ENCODE measurements at regions not wholly inside any gene's neighbourhood (a gene's known extent, or its start where the extent isn't known, plus 50 kb on each side); places are given as distances from the start of the nearest gene placed in this dataset.

DNA sequence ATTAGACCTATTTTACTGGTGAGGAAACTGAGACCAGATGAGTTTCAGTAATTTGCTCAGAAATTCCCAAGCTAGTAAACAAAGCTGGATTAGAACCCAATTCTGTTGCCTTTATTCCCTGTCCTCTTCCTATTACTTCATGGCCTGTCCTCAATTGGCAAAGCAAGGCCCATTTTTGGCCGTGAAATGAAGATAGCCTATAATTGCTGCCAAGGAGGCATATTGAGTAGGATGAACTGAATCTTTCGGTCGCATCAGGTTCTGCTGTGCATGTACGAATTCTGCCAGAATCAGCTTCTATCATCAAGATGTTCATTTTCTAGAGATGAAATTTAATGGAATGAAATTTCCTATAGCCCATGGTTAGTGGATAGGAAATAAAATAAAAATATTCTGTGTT lies 1485.2 kb upstream of the PIK3C3 start:
- TF ChIP-seq, protein P1, sequence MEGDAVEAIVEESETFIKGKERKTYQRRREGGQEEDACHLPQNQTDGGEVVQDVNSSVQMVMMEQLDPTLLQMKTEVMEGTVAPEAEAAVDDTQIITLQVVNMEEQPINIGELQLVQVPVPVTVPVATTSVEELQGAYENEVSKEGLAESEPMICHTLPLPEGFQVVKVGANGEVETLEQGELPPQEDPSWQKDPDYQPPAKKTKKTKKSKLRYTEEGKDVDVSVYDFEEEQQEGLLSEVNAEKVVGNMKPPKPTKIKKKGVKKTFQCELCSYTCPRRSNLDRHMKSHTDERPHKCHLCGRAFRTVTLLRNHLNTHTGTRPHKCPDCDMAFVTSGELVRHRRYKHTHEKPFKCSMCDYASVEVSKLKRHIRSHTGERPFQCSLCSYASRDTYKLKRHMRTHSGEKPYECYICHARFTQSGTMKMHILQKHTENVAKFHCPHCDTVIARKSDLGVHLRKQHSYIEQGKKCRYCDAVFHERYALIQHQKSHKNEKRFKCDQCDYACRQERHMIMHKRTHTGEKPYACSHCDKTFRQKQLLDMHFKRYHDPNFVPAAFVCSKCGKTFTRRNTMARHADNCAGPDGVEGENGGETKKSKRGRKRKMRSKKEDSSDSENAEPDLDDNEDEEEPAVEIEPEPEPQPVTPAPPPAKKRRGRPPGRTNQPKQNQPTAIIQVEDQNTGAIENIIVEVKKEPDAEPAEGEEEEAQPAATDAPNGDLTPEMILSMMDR (conservative IDR thresholded peaks at IDR 0.05; ENCODE audit: control insufficient read depth, insufficient read depth, low read depth, low read length), result no peak
- no peak overlapping the region for H3K4me3 ChIP-seq (ENCODE audit: control insufficient read depth, low read depth, low read length)
- DNase-seq (ENCODE audit: low read depth), result no peak

DNA sequence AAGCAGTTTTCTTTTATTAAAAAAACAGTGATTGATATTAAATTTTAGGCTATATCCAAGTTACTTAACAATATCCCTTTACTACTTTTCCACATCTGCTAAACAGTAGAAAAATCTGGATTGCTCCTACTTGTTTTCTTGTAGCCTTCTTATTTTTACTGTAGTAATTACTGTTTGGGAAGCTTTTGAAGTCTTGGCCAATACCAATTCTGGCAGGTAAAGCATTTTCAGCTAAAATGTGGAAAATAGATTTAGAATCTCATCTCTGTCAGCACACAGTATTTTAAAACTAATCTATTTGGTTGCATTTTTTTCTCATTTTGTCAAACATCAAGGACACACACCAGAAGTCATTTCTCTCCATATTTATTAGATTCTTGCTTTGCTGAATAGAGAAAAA lies 1485.7 kb upstream of the PIK3C3 start:
- TF ChIP-seq, protein P1 (conservative IDR thresholded peaks at IDR 0.05; ENCODE audit: control insufficient read depth, insufficient read depth, low read depth, low read length), result no peak
- H3K4me3 ChIP-seq (ENCODE audit: control insufficient read depth, low read depth, low read length), result no peak overlapping the region
- DNase-seq (ENCODE audit: low read depth), result no peak

DNA sequence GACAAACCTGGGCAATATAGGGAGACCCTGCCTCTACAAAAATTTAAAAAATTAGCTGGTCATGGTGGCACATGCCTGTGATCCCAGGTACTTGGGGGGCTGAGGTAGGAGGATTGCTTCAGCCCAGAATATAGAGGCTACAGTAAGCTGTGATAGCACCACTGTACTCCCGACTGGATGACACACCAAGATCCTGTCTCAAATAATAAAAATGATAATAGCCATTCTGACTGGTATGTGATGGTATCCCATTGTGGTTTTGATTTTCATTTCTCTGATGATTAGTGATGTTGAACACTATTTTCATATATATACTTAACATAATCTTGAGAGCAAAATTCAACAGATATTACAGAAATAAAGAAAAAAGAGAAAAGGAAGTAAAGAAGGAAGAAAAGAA lies 1491.0 kb upstream of the PIK3C3 start:
- TF ChIP-seq, protein P1 (conservative IDR thresholded peaks at IDR 0.05; ENCODE audit: control insufficient read depth, insufficient read depth, low read depth, low read length), result no peak
- DNase-seq (ENCODE audit: low read depth), result no peak
- H3K4me3 ChIP-seq (ENCODE audit: control insufficient read depth, low read depth, low read length), result no peak overlapping the region

DNA sequence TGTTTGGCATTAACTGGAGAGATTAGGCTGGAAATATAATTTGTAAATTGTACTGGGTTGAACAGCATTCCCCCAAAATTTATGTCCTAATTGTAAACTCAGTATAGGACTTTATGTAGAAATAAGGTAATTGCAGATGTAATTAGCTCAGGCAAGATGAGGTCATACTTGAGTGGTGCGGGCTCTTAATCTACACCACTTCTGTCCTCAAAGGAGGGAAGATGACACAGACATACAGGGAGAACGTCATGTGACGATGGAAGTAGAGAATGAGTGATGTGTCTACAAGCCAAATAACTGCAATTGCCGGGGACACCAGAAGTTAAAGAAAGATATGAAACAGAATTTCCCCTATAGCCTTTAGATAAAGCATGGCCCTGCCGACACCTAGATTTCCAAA lies 1501.1 kb upstream of the PIK3C3 start:
- H3K4me3 ChIP-seq (ENCODE audit: control insufficient read depth, low read depth, low read length), result no peak overlapping the region
- TF ChIP-seq, protein P1 (conservative IDR thresholded peaks at IDR 0.05; ENCODE audit: control insufficient read depth, insufficient read depth, low read depth, low read length), result no peak
- no peak for DNase-seq (ENCODE audit: low read depth)

DNA sequence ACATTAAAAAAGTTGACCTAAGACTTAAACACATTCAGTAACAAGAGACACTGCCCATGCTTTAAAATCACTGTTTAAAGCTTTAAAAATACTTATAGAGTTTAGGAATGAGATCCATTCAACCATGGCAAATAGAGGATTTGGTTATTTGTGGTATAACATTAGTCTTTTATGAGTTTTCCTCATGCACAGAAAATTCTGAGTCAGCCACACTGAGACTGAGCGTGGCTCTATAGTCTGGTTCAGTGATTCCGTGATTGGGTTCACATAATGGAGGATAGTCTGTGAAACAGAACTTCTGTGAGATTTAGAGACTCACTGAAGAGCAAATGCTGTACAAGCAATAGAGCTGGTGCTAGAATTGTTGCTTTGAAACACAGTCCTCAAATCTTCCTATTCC lies 1502.4 kb upstream of the PIK3C3 start:
- TF ChIP-seq, protein P1 (conservative IDR thresholded peaks at IDR 0.05; ENCODE audit: control insufficient read depth, insufficient read depth, low read depth, low read length), result no peak
- no peak overlapping the region for H3K4me3 ChIP-seq (ENCODE audit: control insufficient read depth, low read depth, low read length)
- DNase-seq (ENCODE audit: low read depth), result no peak

DNA sequence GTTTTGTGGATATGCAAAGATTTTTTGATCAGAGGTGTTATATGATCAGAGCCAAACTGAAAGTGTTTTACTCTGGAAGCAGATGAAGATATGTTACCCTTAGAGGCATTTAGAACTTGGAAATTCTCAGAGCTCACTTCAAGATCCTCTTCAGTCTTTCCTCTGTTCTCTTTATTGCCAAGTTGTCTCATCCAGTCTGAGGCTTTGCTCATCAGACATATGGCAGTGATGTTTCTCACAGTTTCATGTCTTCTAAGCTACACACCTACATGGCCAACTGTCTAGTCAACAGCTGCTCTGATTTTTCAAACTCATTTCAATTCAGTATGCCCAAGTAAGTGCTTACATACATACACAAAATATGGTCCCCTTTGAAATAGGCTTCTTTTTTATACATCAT lies 1504.3 kb upstream of the PIK3C3 start:
- H3K4me3 ChIP-seq (ENCODE audit: control insufficient read depth, low read depth, low read length), result no peak overlapping the region
- TF ChIP-seq, protein P1 (conservative IDR thresholded peaks at IDR 0.05; ENCODE audit: control insufficient read depth, insufficient read depth, low read depth, low read length), result no peak
- DNase-seq (ENCODE audit: low read depth), result no peak

DNA sequence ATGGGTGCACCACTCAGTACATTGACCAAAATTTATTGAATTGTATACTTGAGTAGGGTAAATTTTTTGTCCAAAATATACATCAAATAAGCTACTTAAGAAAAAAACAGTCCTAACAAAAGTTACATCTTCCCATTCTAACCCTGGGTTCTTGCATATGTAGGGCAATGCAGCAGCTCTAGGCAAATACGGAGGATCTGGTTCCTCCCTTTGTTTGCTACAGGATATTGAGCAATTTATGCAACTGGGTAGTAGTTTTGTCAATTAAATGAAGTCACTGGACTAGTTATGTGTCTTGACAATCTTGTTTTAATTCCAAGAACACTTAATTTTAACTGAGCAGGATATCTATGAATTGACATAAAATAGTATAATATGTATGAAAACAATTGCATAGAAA lies 1507.2 kb upstream of the PIK3C3 start:
- no peak overlapping the region for H3K4me3 ChIP-seq (ENCODE audit: control insufficient read depth, low read depth, low read length)
- TF ChIP-seq, protein P1 (conservative IDR thresholded peaks at IDR 0.05; ENCODE audit: control insufficient read depth, insufficient read depth, low read depth, low read length), result no peak
- DNase-seq (ENCODE audit: low read depth), result no peak

All from fibroblast of mammary gland (primary cell).